Epithelial cell of esophagus (primary cell): ENCODE measurements at regions not wholly inside any gene's neighbourhood (a gene's known extent, or its start where the extent isn't known, plus 50 kb on each side); places are given as distances from the start of the nearest gene placed in this dataset.

ENCODE experiments used
- DNase-seq: peaks from one replicate; pipeline ENCODE4 v3.0.0; 2010; ENCODE audit warnings: low read depth
- H3K4me3 ChIP-seq: 2 replicates; pipeline ENCODE4 v1.5.1; 2011; ENCODE audit warnings: mild to moderate bottlenecking, low read length, control low read depth
- TF ChIP-seq, protein P1 (sequence below): IDR thresholded peaks from 2 replicates; pipeline ENCODE4 v1.5.1; 2011; ENCODE audit warnings: low read depth, mild to moderate bottlenecking, low read length, control low read depth, inconsistent platforms; ENCODE audit not compliant: insufficient read depth; ENCODE audit errors: missing control alignments

DNA sequence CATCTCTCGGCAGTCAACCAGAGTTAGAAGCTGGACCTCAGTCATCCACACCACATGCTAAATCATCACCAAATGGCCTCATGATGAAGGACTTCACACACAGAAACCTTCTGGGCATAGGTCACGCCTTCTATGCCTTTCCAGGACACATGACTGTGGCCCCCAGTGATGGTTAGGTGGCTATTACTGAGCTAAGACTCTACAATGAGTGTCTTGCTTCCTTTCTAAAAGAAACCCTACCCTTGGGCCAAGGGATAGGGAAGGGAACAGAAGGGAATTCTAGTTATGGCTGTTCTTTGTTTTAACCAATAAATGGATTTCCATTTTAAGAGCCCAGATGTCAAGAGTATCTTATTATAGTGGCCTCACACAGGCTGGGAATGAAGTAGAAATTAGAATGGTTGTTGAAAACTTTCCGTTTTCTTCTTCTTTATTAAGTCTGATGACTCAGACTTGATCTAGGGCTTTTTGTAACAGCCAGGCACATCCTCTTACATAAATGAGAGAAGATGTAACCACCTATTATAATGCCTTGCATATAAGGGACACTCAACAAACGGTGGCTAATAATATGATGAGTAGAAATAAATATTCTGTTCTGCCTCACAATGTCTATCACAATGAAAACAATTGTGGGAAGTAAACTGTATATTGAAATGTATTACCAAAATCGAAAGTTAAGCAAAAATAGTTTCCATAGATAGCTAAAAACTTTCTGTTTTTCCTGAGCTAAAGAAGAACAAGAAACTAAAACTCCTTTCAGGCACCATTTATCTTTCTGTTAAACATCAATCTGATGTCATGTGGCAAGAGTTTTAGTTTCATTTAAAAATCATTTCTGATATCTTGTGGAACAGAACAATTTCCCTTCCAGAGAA, 62.5 kb upstream of the TOMM7 start:
- TF ChIP-seq, protein P1, sequence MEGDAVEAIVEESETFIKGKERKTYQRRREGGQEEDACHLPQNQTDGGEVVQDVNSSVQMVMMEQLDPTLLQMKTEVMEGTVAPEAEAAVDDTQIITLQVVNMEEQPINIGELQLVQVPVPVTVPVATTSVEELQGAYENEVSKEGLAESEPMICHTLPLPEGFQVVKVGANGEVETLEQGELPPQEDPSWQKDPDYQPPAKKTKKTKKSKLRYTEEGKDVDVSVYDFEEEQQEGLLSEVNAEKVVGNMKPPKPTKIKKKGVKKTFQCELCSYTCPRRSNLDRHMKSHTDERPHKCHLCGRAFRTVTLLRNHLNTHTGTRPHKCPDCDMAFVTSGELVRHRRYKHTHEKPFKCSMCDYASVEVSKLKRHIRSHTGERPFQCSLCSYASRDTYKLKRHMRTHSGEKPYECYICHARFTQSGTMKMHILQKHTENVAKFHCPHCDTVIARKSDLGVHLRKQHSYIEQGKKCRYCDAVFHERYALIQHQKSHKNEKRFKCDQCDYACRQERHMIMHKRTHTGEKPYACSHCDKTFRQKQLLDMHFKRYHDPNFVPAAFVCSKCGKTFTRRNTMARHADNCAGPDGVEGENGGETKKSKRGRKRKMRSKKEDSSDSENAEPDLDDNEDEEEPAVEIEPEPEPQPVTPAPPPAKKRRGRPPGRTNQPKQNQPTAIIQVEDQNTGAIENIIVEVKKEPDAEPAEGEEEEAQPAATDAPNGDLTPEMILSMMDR: no peak
- no peak for DNase-seq
- H3K4me3 ChIP-seq: no peak overlapping the region

DNA sequence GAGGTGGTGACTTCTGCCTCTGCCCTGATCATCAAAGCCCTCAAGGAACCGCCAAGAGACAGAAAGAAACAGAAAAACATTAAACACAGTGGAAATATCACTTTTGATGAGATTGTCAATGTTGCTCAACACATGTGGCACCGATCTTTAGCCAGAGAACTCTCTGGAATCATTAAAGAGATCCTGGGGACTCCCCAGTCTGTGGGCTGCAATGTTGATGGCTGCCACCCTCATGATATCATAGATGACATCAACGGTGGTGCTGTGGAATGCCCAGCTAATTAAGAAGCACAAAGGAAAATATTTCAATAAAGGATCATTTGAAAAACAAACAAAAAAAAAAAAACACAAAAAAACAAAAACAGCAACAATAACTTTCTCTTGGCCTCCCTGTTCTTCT, 59.5 kb upstream of the TOMM7 start:
- TF ChIP-seq, protein P1: no peak
- DNase-seq: no peak
- H3K4me3 ChIP-seq: no peak overlapping the region

DNA sequence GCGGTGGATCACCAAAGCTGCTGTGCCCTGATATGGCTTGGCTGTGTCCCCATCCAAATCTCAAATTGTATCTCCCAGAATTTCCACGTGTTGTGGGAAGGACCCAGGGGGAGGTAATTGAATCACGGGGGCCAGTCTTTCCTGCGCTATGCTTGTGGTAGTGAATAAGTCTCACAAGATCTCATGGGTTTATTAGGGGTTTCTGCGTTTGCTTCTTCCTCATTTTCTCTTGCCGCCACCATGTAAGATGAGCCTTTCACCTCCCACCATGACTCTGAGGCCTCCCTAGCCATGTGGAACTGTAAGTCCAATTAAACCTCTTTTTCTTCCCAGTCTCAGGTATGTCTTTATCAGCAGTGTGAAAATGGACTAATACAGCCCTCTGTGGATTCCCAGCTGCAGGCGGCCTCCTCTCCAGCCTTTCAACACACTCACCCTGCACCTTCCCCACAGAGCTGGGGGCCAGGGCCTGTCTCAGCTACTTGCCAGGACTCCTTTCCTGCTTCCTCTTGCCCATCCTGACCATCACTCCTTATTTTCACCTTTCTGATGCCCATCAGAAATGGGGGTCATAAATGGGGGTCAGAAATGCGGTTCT, 57.2 kb upstream of the TOMM7 start:
- TF ChIP-seq, protein P1: no peak
- no peak for DNase-seq
- H3K4me3 ChIP-seq: no peak overlapping the region

- H3K4me3 ChIP-seq: no peak overlapping the region
- DNase-seq: no peak
- TF ChIP-seq, protein P1: no peak
Observed at GRCh38 chr7:22879280-22879679, 56.6 kb upstream of the TOMM7 start.

DNA sequence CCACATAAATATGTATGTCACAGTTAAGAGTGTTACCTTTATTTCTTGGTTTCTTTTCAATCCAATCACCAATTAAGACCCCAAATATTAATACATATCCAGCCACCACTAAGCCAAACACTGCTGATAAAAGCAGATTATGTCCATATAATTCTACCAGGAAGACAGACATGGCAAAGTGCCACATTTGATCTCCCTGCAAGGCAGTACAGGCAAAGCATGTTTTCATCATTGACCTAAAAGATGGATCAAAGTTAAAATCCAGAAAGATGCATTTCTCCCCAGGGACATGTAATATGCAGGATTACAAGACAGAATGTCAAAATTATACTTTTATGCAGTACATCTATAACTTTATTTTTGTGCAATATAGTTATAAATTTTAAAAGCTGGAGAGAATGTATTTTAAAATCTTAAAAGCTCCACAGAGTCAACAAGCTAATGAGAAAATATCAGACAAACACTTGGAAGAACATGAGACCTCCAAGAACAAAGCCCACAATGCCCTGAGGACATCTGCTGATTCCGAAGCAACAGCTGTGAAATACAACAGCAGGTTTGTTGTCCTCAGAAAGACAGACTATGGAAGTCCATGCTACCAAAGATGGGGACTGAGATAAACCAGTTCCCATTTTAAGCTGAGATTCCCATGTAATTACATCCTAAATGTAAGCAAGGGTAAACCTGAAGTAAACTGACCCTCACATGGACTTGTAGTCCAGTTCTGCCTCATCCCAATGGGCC, 54.5 kb upstream of the TOMM7 start:
- TF ChIP-seq, protein P1: no peak
- no peak for DNase-seq

DNA sequence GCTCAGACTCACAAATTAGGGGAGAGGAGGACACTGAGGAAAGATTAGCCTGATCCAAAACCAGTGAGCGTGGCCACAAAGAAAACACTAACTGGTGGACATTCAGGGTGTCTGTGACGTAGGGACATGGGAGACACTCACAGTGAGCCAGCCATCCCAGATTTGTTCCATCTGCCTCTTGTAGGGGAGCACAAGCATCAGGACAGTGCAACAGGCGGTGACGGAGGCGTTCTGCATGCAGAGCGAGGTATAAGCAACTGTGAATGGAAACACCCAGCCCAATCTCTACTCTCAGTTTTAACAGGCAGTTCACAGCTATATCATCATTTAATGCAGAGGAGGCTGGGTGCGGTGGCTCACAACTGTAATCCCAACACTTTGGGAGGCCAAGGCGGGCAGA, 52.8 kb upstream of the TOMM7 start:
- TF ChIP-seq, protein P1: no peak
- DNase-seq: no peak
- H3K4me3 ChIP-seq: no peak overlapping the region

More for the DNA sequence above, 54.5 kb upstream of the TOMM7 start:
- no peak overlapping the region for H3K4me3 ChIP-seq
